ENCODE measurements at regions not wholly inside any gene's neighbourhood (a gene's known extent, or its start where the extent isn't known, plus 50 kb on each side); places are given as distances from the start of the nearest gene placed in this dataset.

- TF ChIP-seq CHD7 (IDR thresholded peaks at IDR 0.05; ENCODE audit: insufficient replicate concordance, low read length) (no peak), YY1 (IDR thresholded peaks at IDR 0.05; ENCODE audit: low read depth, low read length) (no peak), TCF12 (IDR thresholded peaks at IDR 0.05; ENCODE audit: low read depth, low read length) (no peak), KDM4A (IDR thresholded peaks at IDR 0.05; ENCODE audit: low read depth, low read length, severe bottlenecking) (no peak), SIRT6 (IDR thresholded peaks at IDR 0.05; ENCODE audit: low read length) (no peak), CBX5 (IDR thresholded peaks at IDR 0.05; ENCODE audit: low read depth, low read length) (no peak), POU5F1 (IDR thresholded peaks at IDR 0.05; ENCODE audit: low read depth, low read length) (no peak), CHD2 (IDR thresholded peaks at IDR 0.05; ENCODE audit: low read length) (no peak), CTBP2 (IDR thresholded peaks at IDR 0.05; ENCODE audit: borderline replicate concordance, insufficient read depth, insufficient read length, low read length) (no peak), KDM5A (IDR thresholded peaks at IDR 0.05; ENCODE audit: low read length) (no peak)
Measured at GRCh38 chr5:98464737-98465330, 308.6 kb upstream of the RGMB start (continued).

Measured in H1 (cell line).